ENCODE measurements at regions not wholly inside any gene's neighbourhood (a gene's known extent, or its start where the extent isn't known, plus 50 kb on each side); places are given as distances from the start of the nearest gene placed in this dataset.

- DNase-seq (ENCODE audit: low read depth): no peak
These were observed 52.4 kb upstream of the WDR26 start for GRCh38 chr1:224486801-224487583.

- no peak for DNase-seq (ENCODE audit: low read depth)
These were observed 54.4 kb upstream of the WDR26 start for GRCh38 chr1:224488806-224489499.

- no peak for DNase-seq (ENCODE audit: low read depth)
These were observed 55.2 kb upstream of the WDR26 start for GRCh38 chr1:224489534-224490365.

GRCh38 chr1:224490549-224491537, 56.2 kb upstream of the WDR26 start:
- DNase-seq (ENCODE audit: low read depth): no peak

GRCh38 chr1:224492015-224492414, 57.4 kb upstream of the WDR26 start:
- DNase-seq (ENCODE audit: low read depth): no peak

- DNase-seq (ENCODE audit: low read depth): no peak
These were observed 58.0 kb upstream of the WDR26 start for GRCh38 chr1:224492632-224493031.

GRCh38 chr1:224493269-224493668, 58.7 kb upstream of the WDR26 start:
- no peak for DNase-seq (ENCODE audit: low read depth)

GRCh38 chr1:224494343-224494742, 59.7 kb upstream of the WDR26 start:
- no peak for DNase-seq (ENCODE audit: low read depth)

DNA sequence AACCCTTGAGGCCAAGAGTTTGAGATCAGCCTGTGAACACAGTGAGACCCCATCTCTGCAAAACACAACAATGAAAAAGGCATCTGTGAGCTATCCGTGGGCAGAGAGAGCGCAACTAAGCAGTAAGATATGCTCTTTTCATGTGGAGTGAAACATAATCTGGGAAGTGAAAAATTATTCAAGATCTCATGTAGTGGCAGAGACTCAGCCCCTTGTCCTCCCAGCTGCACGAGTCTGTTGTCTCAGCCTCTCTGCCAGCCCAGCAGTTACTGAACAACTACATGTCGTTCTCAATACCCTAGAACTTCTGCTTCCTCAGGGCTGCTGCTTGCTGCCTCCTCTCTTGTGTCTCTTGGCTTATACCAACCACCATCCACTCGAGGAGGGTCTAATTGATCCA, 61.3 kb upstream of the WDR26 start:
- DNase-seq (ENCODE audit: low read depth): no peak

DNA sequence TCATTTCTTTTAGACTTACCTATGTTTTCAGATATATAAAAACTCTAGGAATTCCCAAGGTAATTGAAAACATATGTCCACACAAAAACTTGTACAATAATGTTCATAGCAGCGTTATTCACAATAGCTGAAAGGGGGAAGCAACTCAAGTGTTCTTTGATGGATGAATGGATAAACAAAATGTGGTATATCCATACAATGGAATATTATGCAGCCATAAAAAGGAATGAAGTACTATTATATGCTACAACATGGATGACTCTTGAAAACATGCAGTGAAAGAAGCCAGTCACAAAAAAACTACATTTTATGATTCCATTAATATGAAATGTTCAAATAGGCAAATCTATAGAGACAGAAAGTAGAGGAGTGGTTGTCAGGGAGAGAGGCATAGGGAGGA, 62.2 kb upstream of the WDR26 start:
- DNase-seq (ENCODE audit: low read depth): no peak

DNA sequence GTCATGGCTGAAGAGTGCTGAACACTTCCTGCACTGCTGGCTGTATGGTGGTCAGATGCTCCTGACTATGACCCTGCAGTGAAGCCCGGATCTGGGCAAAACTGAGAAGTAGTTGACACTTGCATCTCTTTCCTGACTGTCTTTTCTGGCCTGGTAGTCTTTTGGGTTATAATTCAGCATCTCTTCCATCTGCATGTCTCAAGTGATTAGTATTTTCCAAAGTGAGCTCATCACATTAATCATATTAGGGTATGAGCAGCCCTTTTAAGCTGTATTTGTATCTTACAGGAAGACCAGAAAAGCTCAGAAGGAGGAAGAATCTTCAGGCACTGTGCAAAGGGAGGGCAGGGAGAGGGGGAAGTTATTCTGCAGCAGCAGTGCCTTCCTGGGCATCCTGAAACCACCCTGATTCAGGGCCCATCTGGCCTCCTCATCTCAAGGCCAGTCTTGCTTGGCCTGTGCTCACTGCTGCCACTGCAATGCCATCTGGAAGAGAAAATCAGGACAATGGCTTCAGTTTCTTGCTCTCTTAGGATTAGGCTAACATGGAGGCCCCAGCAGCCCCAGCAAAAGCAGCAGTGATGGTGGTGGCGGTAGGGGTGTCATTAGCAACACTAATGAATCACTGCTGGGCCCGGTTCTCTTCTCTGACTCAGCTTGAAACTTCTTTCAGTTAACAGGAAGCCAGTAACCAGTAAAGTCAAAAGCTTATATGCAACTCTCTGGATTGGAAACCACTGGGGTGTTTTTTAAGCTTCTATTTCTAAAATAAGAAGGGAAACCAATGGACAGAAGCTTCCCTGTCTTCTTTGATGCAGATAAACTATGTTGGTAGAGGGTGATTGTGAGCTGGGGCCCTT, 63.3 kb upstream of the WDR26 start:
- peak; percentile 86 for DNase-seq (ENCODE audit: low read depth)

DNA sequence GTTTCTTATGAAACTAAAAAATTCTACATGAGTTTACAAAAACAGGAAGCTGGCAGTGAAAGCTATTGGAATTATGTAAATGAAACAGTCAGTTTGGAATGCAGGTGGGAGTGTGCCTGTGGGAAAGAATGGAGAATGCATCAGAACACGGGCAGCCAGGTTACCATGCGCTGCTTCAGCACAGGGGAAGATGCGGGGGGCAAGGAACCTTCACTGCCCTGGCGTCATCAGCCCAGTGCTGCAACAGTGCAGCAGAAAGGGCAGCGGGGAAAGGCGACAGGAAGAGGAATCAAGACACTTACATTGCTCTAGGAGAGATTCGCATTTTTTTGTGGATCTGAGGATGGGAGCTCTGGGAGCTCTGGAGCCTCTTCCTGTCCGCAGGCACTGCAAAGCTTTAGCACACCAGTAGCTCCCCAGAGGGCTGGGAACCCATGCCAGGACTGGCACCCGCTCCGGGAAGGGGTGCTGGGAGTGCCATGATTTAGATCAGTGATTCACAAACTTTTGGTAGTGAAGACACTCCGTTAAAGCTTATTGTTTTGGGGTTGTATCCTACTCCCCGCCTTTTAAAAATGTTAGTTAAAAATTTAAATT, 64.1 kb upstream of the WDR26 start:
- no peak for DNase-seq (ENCODE audit: low read depth)

DNA sequence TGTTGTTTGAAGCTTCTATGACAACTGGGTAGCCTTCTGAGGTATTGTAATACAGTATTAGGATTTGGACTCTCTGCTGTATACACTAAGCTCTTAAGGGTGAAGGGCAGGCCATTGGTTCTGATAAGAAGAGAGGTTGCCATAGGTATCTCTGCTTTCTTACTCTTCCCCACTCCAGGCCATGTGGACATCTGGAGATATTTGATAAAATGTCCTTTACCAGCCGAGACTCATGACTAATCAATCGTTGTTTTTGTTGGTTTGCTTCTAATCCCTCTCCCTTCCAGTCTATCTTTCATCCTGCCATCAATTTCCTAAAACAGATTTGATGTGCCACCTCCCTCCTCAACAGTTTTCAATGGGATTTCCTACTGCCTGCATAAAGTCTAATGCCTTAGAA, 64.6 kb upstream of the WDR26 start:
- no peak for DNase-seq (ENCODE audit: low read depth)

DNA sequence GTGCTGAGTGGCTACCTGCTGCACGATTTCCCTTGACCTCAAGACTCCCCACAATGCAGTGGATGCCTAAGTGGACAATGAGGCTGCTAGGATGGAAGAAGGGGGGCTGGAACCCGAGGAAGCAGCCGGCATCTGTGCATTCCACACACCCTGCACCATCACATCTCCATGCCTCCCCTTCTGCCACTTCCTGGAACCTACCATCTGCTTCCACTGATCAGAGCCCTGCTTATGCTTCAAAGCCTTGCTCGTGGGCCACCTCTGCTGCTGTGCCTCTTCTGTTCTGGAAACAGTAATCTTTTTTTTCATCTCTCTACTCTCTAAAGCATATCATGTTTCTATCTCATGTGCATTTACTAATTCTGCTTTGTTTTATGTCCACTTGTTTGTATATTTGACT, 66.2 kb upstream of the WDR26 start:
- no peak for DNase-seq (ENCODE audit: low read depth)

DNA sequence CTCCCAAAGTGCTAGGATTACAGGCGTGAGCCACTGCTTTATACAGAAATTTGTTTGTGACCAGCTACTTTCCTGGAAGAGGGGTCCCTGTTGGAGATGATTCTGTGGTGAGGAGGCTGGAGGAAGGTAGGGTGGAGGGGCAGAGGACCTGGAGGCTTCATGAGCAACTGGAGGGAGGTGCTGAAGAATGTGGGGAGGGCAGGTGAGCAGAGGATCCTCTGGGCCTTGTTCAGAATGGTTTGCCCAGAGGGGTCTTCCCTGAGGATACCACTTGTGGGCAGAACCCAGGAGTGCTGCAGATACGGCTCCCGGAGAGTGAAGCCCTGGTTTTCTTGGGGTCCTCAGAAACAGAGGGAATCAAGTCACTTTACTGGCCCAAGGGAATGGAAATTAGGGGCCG, 67.2 kb upstream of the WDR26 start:
- DNase-seq (ENCODE audit: low read depth): no peak

GRCh38 chr1:224502459-224503160, 68.0 kb upstream of the WDR26 start:
- DNase-seq (ENCODE audit: low read depth): no peak

- peak; percentile 66 for DNase-seq (ENCODE audit: low read depth)
These were observed 68.8 kb upstream of the WDR26 start for GRCh38 chr1:224503161-224504118.

- no peak for DNase-seq (ENCODE audit: low read depth)
These were observed 69.9 kb upstream of the WDR26 start for GRCh38 chr1:224504297-224505041.

Data from stromal cell of bone marrow (primary cell).